Spleen (tissue), 11 donors: ENCODE measurements at regions not wholly inside any gene's neighbourhood (a gene's known extent, or its start where the extent isn't known, plus 50 kb on each side); places are given as distances from the start of the nearest gene placed in this dataset.
"Not testable (repeated sequence)": the region's sequence is repeated elsewhere in the genome, so short reads cannot be mapped to it uniquely, and the experiment has no call there.

Experiments
- DNase-seq: peaks from one replicate; pipeline ENCODE4 v3.0.0-alpha.2; 2020
- H3K27ac ChIP-seq, 8 donors: fragments of 200-600 bp; sonication (generic) in 7 of 8; 1 replicate in 4 of 8; 2 replicates in 4 of 8; pipeline versions ENCODE4 v1.5.0 to v1.8.0; 2016 to 2021; ENCODE audit warnings: inconsistent platforms in 4 of 8, mild to moderate bottlenecking in 4 of 8, moderate library complexity in 1 of 8
- H3K27me3 ChIP-seq, 7 donors: fragments of 200-600 bp; sonication (generic) in 6 of 7; replicated peaks in 1 of 7; 1 replicate in 4 of 7; 2 replicates in 3 of 7; pipeline versions ENCODE4 v1.5.0 to v1.8.0; 2016 to 2021; ENCODE audit warnings: inconsistent platforms in 3 of 7, mild to moderate bottlenecking in 1 of 7
- H3K36me3 ChIP-seq, 6 donors: fragments of 200-600 bp; sonication (generic) in 5 of 6; 1 replicate in 4 of 6; 2 replicates in 2 of 6; pipeline versions ENCODE4 v1.5.0 to v1.8.0; 2016 to 2021; ENCODE audit warnings: inconsistent platforms in 2 of 6
- H3K4me1 ChIP-seq, 6 donors: fragments of 200-600 bp; sonication (generic) in 5 of 6; 1 replicate in 3 of 6; 2 replicates in 3 of 6; pipeline versions ENCODE4 v1.5.0 to v1.8.0; 2016 to 2021; ENCODE audit warnings: inconsistent platforms in 3 of 6
- H3K4me3 ChIP-seq, 8 donors: fragments of 200-600 bp; sonication (generic) in 7 of 8; 1 replicate in 4 of 8; 2 replicates in 4 of 8; pipeline versions ENCODE4 v1.5.0 to v1.8.0; 2016 to 2021; ENCODE audit warnings: inconsistent platforms in 4 of 8, mild to moderate bottlenecking in 4 of 8, moderate library complexity in 2 of 8
- H3K9me3 ChIP-seq, 8 donors: fragments of 200-600 bp; sonication (generic) in 7 of 8; 1 replicate in 4 of 8; 2 replicates in 4 of 8; pipeline versions ENCODE4 v1.5.0 to v1.8.0; 2016 to 2021; ENCODE audit warnings: inconsistent platforms in 4 of 8
- POLR2A ChIP-seq, 3 donors: fragments of 450-650 bp; IDR thresholded peaks; one replicate each; pipeline ENCODE4 v1.5.1; 2017; ENCODE audit warnings: antibody characterized with exemption in 3 of 3, mild to moderate bottlenecking in 1 of 3
- POLR2AphosphoS5 ChIP-seq, 3 donors: sonication (generic); formaldehyde crosslinking; IDR thresholded peaks; one replicate each; pipeline ENCODE4 v1.5.1; 2017; ENCODE audit warnings: antibody characterized with exemption in 3 of 3
- WGBS, 5 donors: extraction: QIAGEN DNeasy Blood & Tissue Kit in 3 of 5; methylation state at CpG; one replicate each; pipeline versions ENCODE4 v1.1.5 to v1.1.7; 2013 to 2018; 5-methylcytosine and 5-hydroxymethylcytosine counted together
- intact Hi-C: fragments of 100-400 bp; cut with DNase I; formaldehyde crosslinking; loops from one replicate; pipeline ENCODE4 v1.15.0; 2023; ENCODE audit warnings: low total_unique reads
- TF ChIP-seq, protein P1 (sequence below), 11 experiments: fragments of 200-600 bp in 7 of 11; fragments of 450-650 bp in 4 of 11; sonication (generic) in 4 of 11; IDR thresholded peaks in 8 of 11; conservative IDR thresholded peaks in 3 of 11; 1 replicate in 7 of 11; 2 replicates in 4 of 11; pipeline versions ENCODE4 v1.4.0 to v1.8.0; 2016 to 2021; ENCODE audit warnings: antibody characterized with exemption in 11 of 11, inconsistent platforms in 4 of 11, mild to moderate bottlenecking in 1 of 11
- donor health status: healthy with polysubstance abuse.
- donor health status: DM: no; HTN: no; CAD: no; lungs with moderate emphysema.
- donor health status: DM: no; HTN: no; CAD: no.
- donor health status: Bipolar disorder and iron deficiency.
- donor health status: healthy.
- donor health status: DM: no; HTN: no; CAD: no.
- donor health status: DM: yes; HTN: yes; CAD: no.

GRCh38 chr22:27075028-27075678, 417.8 kb downstream of the MIAT start:
- no peak for DNase-seq
- WGBS, 5 donors: 56 to 63% (median 60%) methylated on average over 6 of the region's 6 CpGs
- Histone ChIP-seq H3K36me3 (no peaks in the 10 kb centered on the region), H3K4me3 (no peak overlapping the region), H3K4me1 (no peaks in the 10 kb centered on the region), H3K9me3 (peaks cover 0 to 9% (median 2%) of the 10 kb centered on the region in 8 donors), H3K27me3 (peaks cover 0 to 93% (median 13%) of the 10 kb centered on the region in 7 donors), H3K27ac (no peak overlapping the region)
- TF ChIP-seq POLR2AphosphoS5 (IDR thresholded peaks at IDR 0.05) (no peak), POLR2A (IDR thresholded peaks at IDR 0.05) (no peak)
- TF ChIP-seq, protein P1, sequence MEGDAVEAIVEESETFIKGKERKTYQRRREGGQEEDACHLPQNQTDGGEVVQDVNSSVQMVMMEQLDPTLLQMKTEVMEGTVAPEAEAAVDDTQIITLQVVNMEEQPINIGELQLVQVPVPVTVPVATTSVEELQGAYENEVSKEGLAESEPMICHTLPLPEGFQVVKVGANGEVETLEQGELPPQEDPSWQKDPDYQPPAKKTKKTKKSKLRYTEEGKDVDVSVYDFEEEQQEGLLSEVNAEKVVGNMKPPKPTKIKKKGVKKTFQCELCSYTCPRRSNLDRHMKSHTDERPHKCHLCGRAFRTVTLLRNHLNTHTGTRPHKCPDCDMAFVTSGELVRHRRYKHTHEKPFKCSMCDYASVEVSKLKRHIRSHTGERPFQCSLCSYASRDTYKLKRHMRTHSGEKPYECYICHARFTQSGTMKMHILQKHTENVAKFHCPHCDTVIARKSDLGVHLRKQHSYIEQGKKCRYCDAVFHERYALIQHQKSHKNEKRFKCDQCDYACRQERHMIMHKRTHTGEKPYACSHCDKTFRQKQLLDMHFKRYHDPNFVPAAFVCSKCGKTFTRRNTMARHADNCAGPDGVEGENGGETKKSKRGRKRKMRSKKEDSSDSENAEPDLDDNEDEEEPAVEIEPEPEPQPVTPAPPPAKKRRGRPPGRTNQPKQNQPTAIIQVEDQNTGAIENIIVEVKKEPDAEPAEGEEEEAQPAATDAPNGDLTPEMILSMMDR (IDR thresholded peaks at IDR 0.05 in 8 of 11, conservative IDR thresholded peaks at IDR 0.05 in 3 of 11): no peak
- intact Hi-C loops: no loop called here

- H3K36me3 ChIP-seq: no peaks in the 10 kb centered on the region
- H3K4me1 ChIP-seq: no peaks in the 10 kb centered on the region
- intact Hi-C loops: no loop called here
- H3K9me3 ChIP-seq: peaks cover 0 to 9% (median 2%) of the 10 kb centered on the region in 8 donors
- no peak overlapping the region for H3K27ac ChIP-seq
- 23 to 31% (median 28%) methylated on average over 6 to 7 of the region's 7 CpGs for WGBS, 5 donors
- TF ChIP-seq POLR2AphosphoS5 (IDR thresholded peaks at IDR 0.05): no peak
- no peak for TF ChIP-seq POLR2A (IDR thresholded peaks at IDR 0.05)
- TF ChIP-seq, protein P1 (IDR thresholded peaks at IDR 0.05 in 8 of 11, conservative IDR thresholded peaks at IDR 0.05 in 3 of 11): no peak
- peaks cover 0 to 93% (median 7%) of the 10 kb centered on the region in 7 donors for H3K27me3 ChIP-seq
- no peak overlapping the region for H3K4me3 ChIP-seq
- no peak for DNase-seq
Measured at GRCh38 chr22:27075891-27076290, 418.5 kb downstream of the MIAT start.

GRCh38 chr22:27078064-27078463, 420.7 kb downstream of the MIAT start:
- WGBS, 5 donors: 87 to 89% (median 88%) methylated on average over 3 of the region's 3 CpGs
- intact Hi-C loops: not testable (repeated sequence)

DNA sequence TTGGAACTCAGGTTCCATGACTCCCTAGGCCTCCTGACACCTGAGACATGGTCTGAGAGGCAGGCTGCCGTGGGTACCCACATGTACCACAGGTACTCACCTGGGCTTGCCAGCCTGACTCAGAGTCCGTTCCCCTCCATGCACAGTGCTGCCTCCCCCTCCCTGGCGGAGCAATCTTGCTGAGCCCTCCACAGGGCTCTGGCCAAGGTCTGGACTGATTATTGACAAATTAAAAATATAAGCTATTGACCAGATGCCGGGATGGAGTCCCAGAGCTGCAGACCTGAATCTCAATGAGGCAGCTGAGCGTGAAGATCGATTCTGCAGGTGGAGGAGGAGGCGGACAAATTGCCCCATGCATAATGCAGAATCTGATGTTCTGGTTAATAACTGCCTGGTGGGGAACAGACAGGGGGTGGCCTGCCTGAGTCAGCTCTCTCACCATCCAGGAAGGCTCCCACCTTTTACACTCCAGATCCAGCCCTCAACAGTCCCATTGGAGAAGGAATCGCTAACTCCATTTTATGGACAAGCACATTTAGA, 422.7 kb downstream of the MIAT start:
- Histone ChIP-seq H3K27me3 (peaks cover 0 to 83% (median 8%) of the 10 kb centered on the region in 7 donors), H3K4me1 (no peaks in the 10 kb centered on the region), H3K9me3 (peaks cover 0 to 9% (median 2%) of the 10 kb centered on the region in 8 donors), H3K4me3 (no peak overlapping the region), H3K27ac (no peak overlapping the region), H3K36me3 (no peaks in the 10 kb centered on the region)
- no peak for DNase-seq
- 79 to 92% (median 89%) methylated on average over 8 of the region's 8 CpGs for WGBS, 5 donors
- intact Hi-C loops: no loop called here
- TF ChIP-seq, protein P1 (IDR thresholded peaks at IDR 0.05 in 8 of 11, conservative IDR thresholded peaks at IDR 0.05 in 3 of 11): no peak

More at GRCh38 chr22:27078064-27078463, 420.7 kb downstream of the MIAT start:
- H3K4me1 ChIP-seq, H3K4me3 ChIP-seq, H3K36me3 ChIP-seq, DNase-seq, H3K9me3 ChIP-seq, H3K27ac ChIP-seq: not testable (repeated sequence)
- H3K27me3 ChIP-seq: peaks cover 0 to 87% (median 5%) of the 10 kb centered on the region in 7 donors
